K562 (cell line): ENCODE measurements at regions not wholly inside any gene's neighbourhood (a gene's known extent, or its start where the extent isn't known, plus 50 kb on each side); places are given as distances from the start of the nearest gene placed in this dataset.

ENCODE experiments used
- ATAC-seq: fragments of 200-7000 bp; cut with Tn5 transposase; 3 replicates; pipeline ENCODE4 v1.9.1; 2020; ENCODE audit warnings: moderate library complexity
- BruUV-seq: library from RNA; stranded (reverse); fragments of 400-500 nt; replicated peaks from 2 replicates; lab custom pipeline; 2021; lab: Mats Ljungman, UMichigan
- CTCF ChIA-PET: fragments of 300-600 bp; formaldehyde crosslinking; extraction: SDS; loops from one replicate; lab custom pipeline; 2021; ENCODE audit warnings: low intra/inter-chr PET ratio; lab: Yijun Ruan, JAX
- POLR2A ChIA-PET: fragments of 300-600, 350-650 bp; sonication (Branson Sonifier 250); formaldehyde crosslinking; extraction: SDS; loops from one replicate; lab custom pipeline; 2021; ENCODE audit warnings: antibody characterized with exemption, inconsistent platforms; lab: Yijun Ruan, JAX
- DNase-seq, 4 experiments: peaks; one replicate each; pipeline versions ENCODE4 v3.0.0 to v3.0.0-alpha.2; 2011 to 2018; ENCODE audit warnings: low spot score in 3 of 4, mixed read lengths in 3 of 4; ENCODE audit errors: extremely low read depth in 1 of 4
- FAIRE-seq: peaks from 2 replicates; lab custom pipeline; 2011; peaks lifted over from hg19 to GRCh38; lab: Jason Lieb, UNC
- H2AFZ ChIP-seq: 2 replicates; pipeline ENCODE4 v1.6.0; 2011; ENCODE audit warnings: low read depth, low read length, control low read depth, inconsistent platforms
- H3K27ac ChIP-seq: fragments of 200-600 bp; 3 replicates; pipeline ENCODE4 v1.8.0; 2011; ENCODE audit warnings: low read depth, mild to moderate bottlenecking, control low read depth, inconsistent platforms, low read length, moderate library complexity, mixed read lengths; ENCODE audit errors: extremely low read depth
- H3K27me3 ChIP-seq, 2 experiments: fragments of 300-600 bp in 1 of 2; 2 replicates in 1 of 2; 3 replicates in 1 of 2; pipeline versions ENCODE4 v1.6.0 to v1.8.0; 2011; ENCODE audit warnings: inconsistent platforms in 2 of 2, low read length in 2 of 2, mild to moderate bottlenecking in 1 of 2, mixed read lengths in 1 of 2, moderate library complexity in 1 of 2; ENCODE audit not compliant: control insufficient read depth in 2 of 2, insufficient read depth in 2 of 2
- H3K36me3 ChIP-seq: fragments of 300-600 bp; 3 replicates; pipeline ENCODE4 v1.8.0; 2011; ENCODE audit warnings: mild to moderate bottlenecking, low read length, inconsistent platforms; ENCODE audit not compliant: control insufficient read depth, insufficient read depth
- H3K4me1 ChIP-seq, 2 experiments: fragments of 200-600 bp in 1 of 2; replicated peaks in 1 of 2; 2 replicates in 1 of 2; 3 replicates in 1 of 2; pipeline versions ENCODE4 v1.5.1 to v1.8.0; 2011; ENCODE audit warnings: inconsistent platforms in 2 of 2, low read length in 2 of 2, mild to moderate bottlenecking in 1 of 2, mixed read lengths in 1 of 2, moderate library complexity in 1 of 2; ENCODE audit not compliant: control insufficient read depth in 2 of 2, insufficient read depth in 2 of 2
- H3K4me2 ChIP-seq: 2 replicates; pipeline ENCODE4 v1.6.1; 2011; ENCODE audit warnings: low read length, control low read depth, inconsistent platforms, mixed read lengths; ENCODE audit not compliant: insufficient read depth
- H3K4me3 ChIP-seq: fragments of 200-600 bp; sonication (generic), shearing (Covaris generic); 2 replicates; pipeline ENCODE4 v1.5.1; 2016; ENCODE audit warnings: control low read depth, inconsistent platforms
- H3K79me2 ChIP-seq: fragments of 200-600 bp; 3 replicates; pipeline ENCODE4 v1.8.0; 2011; ENCODE audit warnings: low read length, inconsistent platforms; ENCODE audit not compliant: control insufficient read depth, insufficient read depth
- H3K9ac ChIP-seq, 2 experiments: 2 replicates each; pipeline versions ENCODE4 v1.6.0 to v1.6.1; 2011; ENCODE audit warnings: low read depth in 2 of 2, low read length in 2 of 2, control low read depth in 1 of 2, inconsistent platforms in 1 of 2, mild to moderate bottlenecking in 1 of 2, mixed read lengths in 1 of 2; ENCODE audit not compliant: insufficient read depth in 1 of 2
- H3K9me1 ChIP-seq: one replicate; pipeline ENCODE4 v1.6.0; 2011; ENCODE audit warnings: inconsistent platforms, mild to moderate bottlenecking, low read length, moderate library complexity; ENCODE audit not compliant: control insufficient read depth, insufficient read depth
- H3K9me3 ChIP-seq: replicated peaks from 2 replicates; pipeline ENCODE4 v1.5.1; 2011; ENCODE audit warnings: low read depth, low read length, inconsistent platforms; ENCODE audit not compliant: control insufficient read depth, insufficient read depth
- H4K20me1 ChIP-seq: replicated peaks from 2 replicates; pipeline ENCODE4 v1.6.1; 2011; ENCODE audit warnings: low read length, inconsistent platforms, mixed read lengths; ENCODE audit not compliant: control insufficient read depth, insufficient read depth
- CBX5 ChIP-seq: IDR thresholded peaks from 2 replicates; pipeline ENCODE4 v1.6.1; 2014; ENCODE audit warnings: low read depth, borderline replicate concordance
- DIDO1 ChIP-seq: fragments of 450-650 bp; IDR thresholded peaks from 2 replicates; pipeline ENCODE4 v1.6.1; 2016; ENCODE audit warnings: low read depth, missing biosample characterization, missing genetic modification characterization
- DMBX1 ChIP-seq: fragments of 250-450 bp; sonication (Bioruptor Pico); IDR thresholded peaks from 2 replicates; pipeline ENCODE4 v1.8.0; 2022; ENCODE audit warnings: inconsistent platforms, mild to moderate bottlenecking, moderate library complexity, borderline replicate concordance
- HEY1 ChIP-seq: fragments of 250-450 bp; sonication (Bioruptor Pico); IDR thresholded peaks from 2 replicates; pipeline ENCODE4 v1.5.0; 2020; ENCODE audit warnings: mild to moderate bottlenecking, moderate library complexity, borderline replicate concordance
- PTRF ChIP-seq: fragments of 450-650 bp; IDR thresholded peaks from 2 replicates; pipeline ENCODE4 v1.6.1; 2016; ENCODE audit warnings: mild to moderate bottlenecking, missing genetic modification characterization, missing compliant biosample characterization
- ZNF140 ChIP-seq: fragments of 250-450 bp; sonication (Bioruptor Pico); IDR thresholded peaks from 2 replicates; pipeline ENCODE4 v1.8.0; 2021; ENCODE audit warnings: moderate library complexity, mild to moderate bottlenecking, inconsistent platforms
- WGBS: fragments of 100-300 bp; shearing (Covaris generic); methylation state at CpG from one replicate; pipeline ENCODE4 v1.1.6; 2016; ENCODE audit warnings: low coverage, mixed read lengths; ENCODE audit not compliant: insufficient coverage; ENCODE audit errors: missing lambda C conversion rate; 5-methylcytosine and 5-hydroxymethylcytosine counted together
- in situ Hi-C: fragments of 300-500 bp; cut with MboI; formaldehyde crosslinking; loops from 4 replicates; pipeline ENCODE4 v1.15.0; 2018; ENCODE audit warnings: inconsistent platforms, mixed read lengths
- intact Hi-C: fragments of 100-400 bp; cut with micrococcal nuclease; formaldehyde crosslinking; loops from 2 replicates; pipeline ENCODE4 v1.14.2; 2022
- TF ChIP-seq, protein P1 (sequence below): fragments of 250-450 bp; sonication (Bioruptor Pico); IDR thresholded peaks from 2 replicates; pipeline ENCODE4 v1.9.0; 2021; ENCODE audit warnings: mild to moderate bottlenecking, inconsistent platforms

DNA sequence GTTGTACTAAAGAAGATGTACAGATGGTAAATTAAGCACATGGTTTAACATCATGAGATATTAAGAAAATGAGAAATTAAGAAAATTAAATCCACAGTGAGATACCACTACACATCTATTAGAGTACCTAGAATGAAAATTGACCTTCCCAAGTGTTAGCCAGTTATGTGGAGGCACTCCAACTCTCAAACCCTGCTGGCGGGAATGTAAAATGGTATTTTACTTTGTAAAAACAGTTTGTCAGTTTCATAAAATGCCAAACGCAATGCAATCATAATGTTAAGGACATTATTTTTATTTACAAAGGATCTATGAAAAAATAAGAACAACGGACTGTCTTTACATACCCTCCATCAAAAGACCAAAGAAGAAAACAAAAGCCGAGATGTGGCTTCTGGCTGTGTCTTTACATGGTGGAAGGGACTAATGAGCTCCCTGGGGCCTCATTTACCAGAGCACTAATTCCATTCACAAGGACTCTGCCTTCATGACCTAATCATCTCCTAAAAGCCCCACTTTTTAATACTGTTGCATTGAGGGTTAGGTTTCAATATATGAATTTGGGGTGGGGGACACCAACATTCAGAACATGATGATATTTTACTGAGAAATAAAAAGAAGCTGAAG lies 1178.7 kb downstream of the AACS start:
- in situ Hi-C loops (no loop called here), intact Hi-C loops (no loop called here)
- Histone ChIP-seq H3K4me3 (no peak overlapping the region), H3K4me2 (no peak overlapping the region), H3K9ac (no peak overlapping the region), H3K27ac (no peak overlapping the region), H3K36me3 (no peaks in the 10 kb centered on the region), H2AFZ (no peak overlapping the region)
- BruUV-seq, result no TSS peak
- FAIRE-seq, result no peak
- CTCF ChIA-PET, result no interaction called here
- 3% methylated on average over 4 of the region's 4 CpGs for WGBS
- TF ChIP-seq DIDO1 (tag) (no peak), HEY1 (CRISPR knock-in tag) (no peak), CBX5 (no peak), DMBX1 (CRISPR knock-in tag) (no peak), PTRF (tag) (no peak), ZNF140 (CRISPR knock-in tag) (no peak)
- TF ChIP-seq, protein P1, sequence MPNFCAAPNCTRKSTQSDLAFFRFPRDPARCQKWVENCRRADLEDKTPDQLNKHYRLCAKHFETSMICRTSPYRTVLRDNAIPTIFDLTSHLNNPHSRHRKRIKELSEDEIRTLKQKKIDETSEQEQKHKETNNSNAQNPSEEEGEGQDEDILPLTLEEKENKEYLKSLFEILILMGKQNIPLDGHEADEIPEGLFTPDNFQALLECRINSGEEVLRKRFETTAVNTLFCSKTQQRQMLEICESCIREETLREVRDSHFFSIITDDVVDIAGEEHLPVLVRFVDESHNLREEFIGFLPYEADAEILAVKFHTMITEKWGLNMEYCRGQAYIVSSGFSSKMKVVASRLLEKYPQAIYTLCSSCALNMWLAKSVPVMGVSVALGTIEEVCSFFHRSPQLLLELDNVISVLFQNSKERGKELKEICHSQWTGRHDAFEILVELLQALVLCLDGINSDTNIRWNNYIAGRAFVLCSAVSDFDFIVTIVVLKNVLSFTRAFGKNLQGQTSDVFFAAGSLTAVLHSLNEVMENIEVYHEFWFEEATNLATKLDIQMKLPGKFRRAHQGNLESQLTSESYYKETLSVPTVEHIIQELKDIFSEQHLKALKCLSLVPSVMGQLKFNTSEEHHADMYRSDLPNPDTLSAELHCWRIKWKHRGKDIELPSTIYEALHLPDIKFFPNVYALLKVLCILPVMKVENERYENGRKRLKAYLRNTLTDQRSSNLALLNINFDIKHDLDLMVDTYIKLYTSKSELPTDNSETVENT (CRISPR knock-in tag), result no peak
- TF ChIP-seq, all 486 proteins: peak for 0
- ATAC-seq (no peak), DNase-seq (no peak)
- Histone ChIP-seq H3K4me1 (no peaks in the 10 kb centered on the region), H3K27me3 (no peaks in the 10 kb centered on the region), H3K9me3 (no peaks in the 10 kb centered on the region; the same call in 1 of the 2 replicates), H4K20me1 (no peaks in the 10 kb centered on the region), H3K9me1 (no peaks in the 10 kb centered on the region), H3K79me2 (no peaks in the 10 kb centered on the region)
- POLR2A ChIA-PET, result no interaction called here
